IPS-20b (cell line): ENCODE measurements at regions not wholly inside any gene's neighbourhood (a gene's known extent, or its start where the extent isn't known, plus 50 kb on each side); places are given as distances from the start of the nearest gene placed in this dataset.

ENCODE experiments used
- H3K27ac ChIP-seq: one replicate; pipeline ENCODE4 v1.5.1; 2013; ENCODE audit warnings: low read length
- H3K27me3 ChIP-seq: 2 replicates; pipeline ENCODE4 v1.6.1; 2013; ENCODE audit warnings: mild to moderate bottlenecking, low read length, inconsistent platforms; ENCODE audit not compliant: insufficient read depth
- H3K36me3 ChIP-seq: 2 replicates; pipeline ENCODE4 v1.6.1; 2013; ENCODE audit warnings: low read depth, mild to moderate bottlenecking, inconsistent platforms, low read length, moderate library complexity; ENCODE audit not compliant: insufficient read depth
- H3K4me1 ChIP-seq: 2 replicates; pipeline ENCODE4 v1.6.1; 2013; ENCODE audit warnings: mild to moderate bottlenecking, control low read depth, inconsistent platforms, low read length, moderate library complexity; ENCODE audit not compliant: insufficient read depth
- H3K4me3 ChIP-seq: 2 replicates; pipeline ENCODE4 v1.5.1; 2013; ENCODE audit warnings: mild to moderate bottlenecking, low read length, inconsistent platforms
- H3K9ac ChIP-seq: 2 replicates; pipeline ENCODE4 v1.6.1; 2013; ENCODE audit warnings: low read depth, mild to moderate bottlenecking, inconsistent platforms, low read length, moderate library complexity
- H3K9me3 ChIP-seq: 2 replicates; pipeline ENCODE4 v1.6.1; 2013; ENCODE audit warnings: mild to moderate bottlenecking, low read depth, low read length, inconsistent platforms; ENCODE audit not compliant: insufficient read depth

DNA sequence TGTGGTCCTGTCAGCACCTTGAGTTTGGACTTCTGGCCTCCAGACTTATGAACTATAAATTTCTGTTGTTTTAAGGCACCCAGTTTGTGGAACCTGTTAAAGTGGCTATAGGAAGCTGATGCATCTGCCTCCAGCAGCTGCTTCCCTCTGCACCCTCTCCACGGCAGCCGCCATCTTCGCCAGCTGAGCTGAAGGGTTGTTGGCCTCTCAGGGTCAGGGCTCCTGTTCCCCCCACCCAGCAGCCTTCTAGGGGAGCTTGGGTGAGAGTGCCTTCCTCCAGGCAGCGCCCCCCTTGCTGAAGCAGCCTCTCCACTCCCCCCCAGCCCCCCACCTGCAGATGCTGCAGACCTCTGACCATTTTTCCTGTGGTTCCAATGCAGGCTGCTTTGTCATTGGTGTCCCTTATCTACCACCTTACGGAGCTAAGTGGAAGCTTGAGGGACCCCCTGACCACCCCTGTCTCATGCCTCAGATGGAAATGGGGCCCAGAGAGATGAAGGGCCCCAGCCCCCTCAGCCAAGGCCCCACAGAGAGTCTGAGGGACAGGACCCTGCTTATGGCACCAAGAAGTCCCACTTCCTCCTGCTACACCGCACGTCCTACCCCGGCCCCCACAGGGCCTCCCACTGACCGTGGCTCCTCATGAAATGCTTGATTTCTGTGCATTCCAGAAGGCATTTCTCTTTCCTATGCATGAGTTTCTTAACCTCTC is 61.4 kb upstream of the TLE3 start:
- Histone ChIP-seq H3K27ac (no peak overlapping the region), H3K4me3 (no peak overlapping the region), H3K27me3 (no peaks in the 10 kb centered on the region; the same call in 1 of the 2 replicates), H3K36me3 (no peaks in the 10 kb centered on the region), H3K4me1 (peaks cover 4% of the 10 kb centered on the region; the same call in 1 of the 2 replicates), H3K9me3 (no peaks in the 10 kb centered on the region), H3K9ac (no peak overlapping the region)

- H3K4me3 ChIP-seq: no peak overlapping the region
- H3K9me3 ChIP-seq: no peaks in the 10 kb centered on the region
- H3K27ac ChIP-seq: no peak overlapping the region
- H3K9ac ChIP-seq: no peak overlapping the region
- H3K4me1 ChIP-seq: peaks cover 4% of the 10 kb centered on the region; the same call in 1 of the 2 replicates
- no peaks in the 10 kb centered on the region; the same call in 1 of the 2 replicates for H3K27me3 ChIP-seq
- H3K36me3 ChIP-seq: no peaks in the 10 kb centered on the region
These were observed 60.7 kb upstream of the TLE3 start for GRCh38 chr15:70158309-70159000.

GRCh38 chr15:70156671-70157271 is 59.1 kb upstream of the TLE3 start:
- peaks cover 4% of the 10 kb centered on the region; the same call in 1 of the 2 replicates for H3K4me1 ChIP-seq

GRCh38 chr15:70154718-70155347 is 57.1 kb upstream of the TLE3 start:
- Histone ChIP-seq H3K27ac (no peak overlapping the region), H3K4me1 (peaks cover 4% of the 10 kb centered on the region; the same call in 1 of the 2 replicates), H3K9me3 (no peaks in the 10 kb centered on the region), H3K9ac (no peak overlapping the region), H3K36me3 (no peaks in the 10 kb centered on the region), H3K27me3 (no peaks in the 10 kb centered on the region; the same call in 1 of the 2 replicates), H3K4me3 (no peak overlapping the region)

More at GRCh38 chr15:70156671-70157271, 59.1 kb upstream of the TLE3 start:
- Histone ChIP-seq H3K36me3 (no peaks in the 10 kb centered on the region), H3K27ac (no peak overlapping the region), H3K4me3 (no peak overlapping the region), H3K9ac (no peak overlapping the region), H3K9me3 (no peaks in the 10 kb centered on the region), H3K27me3 (no peaks in the 10 kb centered on the region; the same call in 1 of the 2 replicates)

- Histone ChIP-seq H3K36me3 (no peaks in the 10 kb centered on the region), H3K9me3 (no peaks in the 10 kb centered on the region), H3K9ac (no peak overlapping the region), H3K4me3 (no peak overlapping the region), H3K27ac (no peak overlapping the region), H3K27me3 (no peaks in the 10 kb centered on the region; the same call in 1 of the 2 replicates), H3K4me1 (peaks cover 4% of the 10 kb centered on the region; the same call in 1 of the 2 replicates)
These were observed 56.4 kb upstream of the TLE3 start for GRCh38 chr15:70153921-70154717.

DNA sequence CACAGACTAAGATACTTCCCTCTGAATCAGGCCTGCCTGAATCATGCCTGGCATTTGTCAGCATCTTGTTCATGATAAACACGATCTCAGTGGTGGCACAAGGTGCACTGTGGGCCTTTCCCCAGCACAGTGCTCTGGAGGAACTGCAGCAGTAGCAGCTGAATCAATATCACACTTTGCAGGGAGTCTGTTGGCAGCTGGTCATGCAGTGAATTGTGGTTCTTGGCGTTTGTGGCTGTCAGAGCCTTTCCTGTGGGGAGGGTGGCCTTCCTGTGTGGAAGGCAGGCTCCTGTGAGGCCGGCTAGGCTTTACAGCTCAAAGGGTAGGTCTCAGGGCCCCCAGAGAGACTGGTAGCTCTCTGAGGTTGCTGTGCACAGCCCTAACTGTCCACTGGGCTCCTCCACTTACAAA is 54.4 kb upstream of the TLE3 start:
- Histone ChIP-seq H3K9me3 (no peaks in the 10 kb centered on the region), H3K27me3 (no peaks in the 10 kb centered on the region; the same call in 1 of the 2 replicates), H3K27ac (no peak overlapping the region), H3K4me1 (peaks cover 4% of the 10 kb centered on the region; the same call in 1 of the 2 replicates), H3K36me3 (no peaks in the 10 kb centered on the region), H3K9ac (no peak overlapping the region), H3K4me3 (no peak overlapping the region)

- H3K4me1 ChIP-seq: peaks cover 4% of the 10 kb centered on the region; the same call in 1 of the 2 replicates
- no peaks in the 10 kb centered on the region; the same call in 1 of the 2 replicates for H3K27me3 ChIP-seq
- H3K9me3 ChIP-seq: no peaks in the 10 kb centered on the region
- H3K27ac ChIP-seq: no peak overlapping the region
- no peak overlapping the region for H3K9ac ChIP-seq
- no peaks in the 10 kb centered on the region for H3K36me3 ChIP-seq
- no peak overlapping the region for H3K4me3 ChIP-seq
These were observed 53.7 kb upstream of the TLE3 start for GRCh38 chr15:70151462-70151861.

DNA sequence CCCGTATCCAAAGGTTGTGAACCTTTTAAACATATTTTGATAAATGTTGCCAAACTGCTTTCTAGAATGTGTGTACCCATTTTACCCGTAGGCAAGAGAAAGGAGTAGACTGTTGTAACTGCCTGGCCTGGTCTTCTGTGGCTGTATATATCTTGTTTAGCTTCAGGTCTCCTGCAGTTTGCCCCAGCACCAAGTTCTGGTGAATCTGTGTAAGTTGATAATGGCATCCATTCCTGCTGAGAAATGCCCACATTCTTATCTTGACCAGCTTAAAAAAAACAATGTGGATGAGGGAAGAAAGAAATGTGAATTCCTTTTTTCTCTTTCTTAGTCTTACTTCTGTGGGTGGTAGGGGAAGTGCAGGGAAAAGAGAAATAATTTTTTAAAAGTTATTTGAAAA is 53.3 kb upstream of the TLE3 start:
- Histone ChIP-seq H3K27ac (no peak overlapping the region), H3K36me3 (no peaks in the 10 kb centered on the region), H3K9ac (no peak overlapping the region), H3K27me3 (no peaks in the 10 kb centered on the region; the same call in 1 of the 2 replicates), H3K4me3 (no peak overlapping the region), H3K4me1 (peaks cover 4% of the 10 kb centered on the region; the same call in 1 of the 2 replicates), H3K9me3 (no peaks in the 10 kb centered on the region)

DNA sequence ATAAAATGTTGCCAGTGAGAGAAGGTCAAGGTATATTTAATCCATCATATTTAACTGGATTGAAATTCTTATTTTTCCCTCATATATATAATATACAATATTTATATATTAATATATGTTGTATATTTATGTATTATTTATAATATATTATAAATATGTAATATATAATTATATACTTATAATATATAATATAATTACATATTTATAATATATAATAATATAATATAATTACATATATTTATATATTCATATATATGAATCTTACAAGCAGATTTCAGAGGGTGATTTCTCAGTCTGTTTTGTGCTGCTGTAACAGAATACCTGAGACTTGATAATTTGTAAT is 52.7 kb upstream of the TLE3 start:
- Histone ChIP-seq H3K9me3 (no peaks in the 10 kb centered on the region), H3K27ac (no peak overlapping the region), H3K36me3 (no peaks in the 10 kb centered on the region), H3K27me3 (no peaks in the 10 kb centered on the region; the same call in 1 of the 2 replicates), H3K4me1 (peaks cover 4% of the 10 kb centered on the region; the same call in 1 of the 2 replicates), H3K4me3 (no peak overlapping the region), H3K9ac (no peak overlapping the region)

DNA sequence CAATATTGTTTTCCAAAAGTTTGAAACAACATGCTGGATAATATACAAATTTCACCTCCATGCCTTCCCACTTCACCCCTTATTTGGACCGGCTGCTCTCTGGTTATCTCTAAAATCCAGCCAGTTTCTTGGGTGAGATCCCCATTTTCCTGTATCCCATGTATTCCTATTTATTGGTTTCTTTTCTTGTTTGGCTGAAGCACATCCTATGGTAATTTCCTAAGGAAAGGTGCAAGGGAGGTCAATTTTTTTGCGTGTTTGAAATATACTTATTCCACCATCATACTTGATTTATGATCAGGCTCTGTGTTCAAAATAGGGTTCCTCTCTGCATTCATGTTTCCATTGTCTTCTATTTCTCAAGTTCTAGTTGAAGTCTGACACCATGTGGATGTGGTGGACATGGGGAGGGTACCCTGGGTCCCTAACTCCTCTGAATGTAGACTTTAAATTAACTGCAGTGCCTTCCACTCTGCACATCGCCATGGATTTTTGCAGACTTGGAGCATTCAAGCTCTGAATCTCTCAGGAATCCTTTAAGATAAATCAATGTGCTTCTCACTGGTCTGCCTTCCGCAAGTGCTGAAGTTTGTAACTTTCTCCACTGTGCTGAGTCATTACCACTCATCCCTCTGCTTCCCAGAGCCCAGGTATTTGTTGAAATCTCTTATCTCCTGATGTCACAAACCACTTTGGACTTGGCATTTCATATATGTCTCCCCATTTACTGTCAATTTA is 52.1 kb upstream of the TLE3 start:
- no peak overlapping the region for H3K4me3 ChIP-seq
- H3K9me3 ChIP-seq: no peaks in the 10 kb centered on the region
- no peaks in the 10 kb centered on the region for H3K27me3 ChIP-seq
- no peak overlapping the region for H3K27ac ChIP-seq
- H3K4me1 ChIP-seq: peaks cover 4% of the 10 kb centered on the region; the same call in 1 of the 2 replicates
- no peaks in the 10 kb centered on the region for H3K36me3 ChIP-seq
- H3K9ac ChIP-seq: no peak overlapping the region
